ENCODE measurements at regions not wholly inside any gene's neighbourhood (a gene's known extent, or its start where the extent isn't known, plus 50 kb on each side); places are given as distances from the start of the nearest gene placed in this dataset.

- DNase-seq: no peak
- intact Hi-C loops (cut with DNase I): no loop called here
- Histone ChIP-seq H3K9ac (ENCODE audit: low read depth in 2 of 2, low read length in 2 of 2) (no peak overlapping the region), H3K27me3 (no peaks in the 10 kb centered on the region), H3K4me3 (no peak overlapping the region), H3K36me3 (no peaks in the 10 kb centered on the region), H3K4me1 (no peaks in the 10 kb centered on the region), H3K9me3 (no peaks in the 10 kb centered on the region), H3K27ac (no peak overlapping the region)
- TF ChIP-seq CTCF (IDR thresholded peaks at IDR 0.05): no peak
Measured at GRCh38 chr3:63034101-63034500, 158.9 kb upstream of the CADPS start.

GRCh38 chr3:63037116-63037515 lies 161.9 kb upstream of the CADPS start:
- H3K9ac ChIP-seq (ENCODE audit: low read depth in 2 of 2, low read length in 2 of 2): no peak overlapping the region
- no peak for DNase-seq
- H3K4me1 ChIP-seq: no peaks in the 10 kb centered on the region
- H3K27ac ChIP-seq: no peak overlapping the region
- no peaks in the 10 kb centered on the region for H3K36me3 ChIP-seq
- H3K9me3 ChIP-seq: no peaks in the 10 kb centered on the region
- H3K4me3 ChIP-seq: no peak overlapping the region
- no peak for TF ChIP-seq CTCF (IDR thresholded peaks at IDR 0.05)
- intact Hi-C loops (cut with DNase I): no loop called here
- no peaks in the 10 kb centered on the region for H3K27me3 ChIP-seq

- H3K9ac ChIP-seq (ENCODE audit: low read depth in 2 of 2, low read length in 2 of 2): no peak overlapping the region
- no peak overlapping the region for H3K27ac ChIP-seq
- no peaks in the 10 kb centered on the region for H3K27me3 ChIP-seq
- H3K36me3 ChIP-seq: no peaks in the 10 kb centered on the region
- TF ChIP-seq CTCF (IDR thresholded peaks at IDR 0.05): no peak
- H3K4me1 ChIP-seq: no peaks in the 10 kb centered on the region
- intact Hi-C loops (cut with DNase I): no loop called here
- DNase-seq: no peak
- no peaks in the 10 kb centered on the region for H3K9me3 ChIP-seq
- H3K4me3 ChIP-seq: no peak overlapping the region
Measured at GRCh38 chr3:63042833-63043232, 167.6 kb upstream of the CADPS start.

- H3K9me3 ChIP-seq: no peaks in the 10 kb centered on the region
- H3K9ac ChIP-seq (ENCODE audit: low read depth in 2 of 2, low read length in 2 of 2): no peak overlapping the region
- H3K4me3 ChIP-seq: no peak overlapping the region
- no peaks in the 10 kb centered on the region for H3K36me3 ChIP-seq
- DNase-seq: peak; percentile 70
- H3K27ac ChIP-seq: no peak overlapping the region
- intact Hi-C loops (cut with DNase I): no loop called here
- H3K4me1 ChIP-seq: no peaks in the 10 kb centered on the region
- H3K27me3 ChIP-seq: no peaks in the 10 kb centered on the region
- no peak for TF ChIP-seq CTCF (IDR thresholded peaks at IDR 0.05)
Measured at GRCh38 chr3:63043631-63044030, 168.4 kb upstream of the CADPS start.

GRCh38 chr3:63046152-63046551 lies 170.9 kb upstream of the CADPS start:
- no peaks in the 10 kb centered on the region for H3K27me3 ChIP-seq
- no peak overlapping the region for H3K9ac ChIP-seq (ENCODE audit: low read depth in 2 of 2, low read length in 2 of 2)
- peak overlapping the region; percentile 66 for H3K27ac ChIP-seq
- H3K9me3 ChIP-seq: no peaks in the 10 kb centered on the region
- H3K36me3 ChIP-seq: no peaks in the 10 kb centered on the region
- peak; percentile 30 for DNase-seq
- no peak overlapping the region for H3K4me3 ChIP-seq
- intact Hi-C loops (cut with DNase I): no loop called here
- TF ChIP-seq CTCF (IDR thresholded peaks at IDR 0.05): no peak
- H3K4me1 ChIP-seq: no peaks in the 10 kb centered on the region

- H3K9ac ChIP-seq (ENCODE audit: low read depth in 2 of 2, low read length in 2 of 2): no peak overlapping the region
- DNase-seq: peak; percentile 36
Measured at GRCh38 chr3:63046580-63046979, 171.4 kb upstream of the CADPS start.

More at GRCh38 chr3:63046580-63046979, 171.4 kb upstream of the CADPS start:
- no peaks in the 10 kb centered on the region for H3K36me3 ChIP-seq
- no peaks in the 10 kb centered on the region for H3K27me3 ChIP-seq
- H3K27ac ChIP-seq: peak overlapping the region; percentile 66
- no peaks in the 10 kb centered on the region for H3K4me1 ChIP-seq
- TF ChIP-seq CTCF (IDR thresholded peaks at IDR 0.05): no peak
- no peak overlapping the region for H3K4me3 ChIP-seq
- intact Hi-C loops (cut with DNase I): no loop called here
- no peaks in the 10 kb centered on the region for H3K9me3 ChIP-seq

Measured in colonic mucosa (tissue), 4 donors.